ENCODE measurements at regions not wholly inside any gene's neighbourhood (a gene's known extent, or its start where the extent isn't known, plus 50 kb on each side); places are given as distances from the start of the nearest gene placed in this dataset.
"Not testable (repeated sequence)": the region's sequence is repeated elsewhere in the genome, so short reads cannot be mapped to it uniquely, and the experiment has no call there.

- DNase-seq (ENCODE audit: low read depth in 3 of 3): no peak
These were observed 68.7 kb downstream of the VSIG4 start for GRCh38 chrX:65971151-65971550.

GRCh38 chrX:65967159-65967558 is 72.7 kb downstream of the VSIG4 start:
- DNase-seq (ENCODE audit: low read depth in 3 of 3): not testable (repeated sequence)

- no peak for DNase-seq (ENCODE audit: low read depth in 3 of 3)
These were observed 78.2 kb downstream of the VSIG4 start for GRCh38 chrX:65961714-65962113.

GRCh38 chrX:65948103-65948502 is 91.8 kb downstream of the VSIG4 start:
- no peak for DNase-seq (ENCODE audit: low read depth in 3 of 3)

GRCh38 chrX:65941775-65942174 is 98.1 kb downstream of the VSIG4 start:
- DNase-seq (ENCODE audit: low read depth in 3 of 3): no peak

- DNase-seq (ENCODE audit: low read depth in 3 of 3): no peak
These were observed 106.7 kb downstream of the VSIG4 start for GRCh38 chrX:65933085-65933589.

GRCh38 chrX:65932173-65933084 is 107.5 kb downstream of the VSIG4 start:
- DNase-seq (ENCODE audit: low read depth in 3 of 3): no peak

- DNase-seq (ENCODE audit: low read depth in 3 of 3): no peak
These were observed 111.4 kb downstream of the VSIG4 start for GRCh38 chrX:65928522-65928921.

- not testable (repeated sequence) for DNase-seq (ENCODE audit: low read depth in 3 of 3)
These were observed 112.5 kb downstream of the VSIG4 start for GRCh38 chrX:65927386-65927785.

- no peak for DNase-seq (ENCODE audit: low read depth in 3 of 3)
These were observed 113.5 kb downstream of the VSIG4 start for GRCh38 chrX:65926095-65927019.

GRCh38 chrX:65925592-65925991 is 114.3 kb downstream of the VSIG4 start:
- DNase-seq (ENCODE audit: low read depth in 3 of 3): no peak

GRCh38 chrX:65925005-65925404 is 114.9 kb downstream of the VSIG4 start:
- no peak for DNase-seq (ENCODE audit: low read depth in 3 of 3)

- DNase-seq (ENCODE audit: low read depth in 3 of 3): no peak
These were observed 118.5 kb downstream of the VSIG4 start for GRCh38 chrX:65921363-65921762.

- DNase-seq (ENCODE audit: low read depth in 3 of 3): no peak
These were observed 119.3 kb downstream of the VSIG4 start for GRCh38 chrX:65920620-65921019.

GRCh38 chrX:65910899-65911298 is 129.0 kb downstream of the VSIG4 start:
- no peak for DNase-seq (ENCODE audit: low read depth in 3 of 3)

GRCh38 chrX:65903750-65904149 is 136.1 kb downstream of the VSIG4 start:
- DNase-seq (ENCODE audit: low read depth in 3 of 3): no peak

GRCh38 chrX:65902011-65902410 is 137.9 kb downstream of the VSIG4 start:
- DNase-seq (ENCODE audit: low read depth in 3 of 3): no peak

- DNase-seq (ENCODE audit: low read depth in 3 of 3): no peak
These were observed 138.7 kb downstream of the VSIG4 start for GRCh38 chrX:65900850-65901844.

GRCh38 chrX:65894133-65894532 is 145.7 kb downstream of the VSIG4 start:
- no peak for DNase-seq (ENCODE audit: low read depth in 3 of 3)

GRCh38 chrX:65891817-65892216 is 148.1 kb downstream of the VSIG4 start:
- not testable (repeated sequence) for DNase-seq (ENCODE audit: low read depth in 3 of 3)

- not testable (repeated sequence) for DNase-seq (ENCODE audit: low read depth in 3 of 3)
These were observed 151.7 kb downstream of the VSIG4 start for GRCh38 chrX:65888150-65888549.
